ENCODE measurements at regions not wholly inside any gene's neighbourhood (a gene's known extent, or its start where the extent isn't known, plus 50 kb on each side); places are given as distances from the start of the nearest gene placed in this dataset.

GRCh38 chr16:9226924-9227323, 135.5 kb downstream of the HAPSTR1 start:
- TF ChIP-seq EZH2 (IDR thresholded peaks at IDR 0.05; ENCODE audit: borderline replicate concordance, low read depth, low read length, poor library complexity, severe bottlenecking) (no peak), CTCF (conservative IDR thresholded peaks at IDR 0.05; ENCODE audit: low read depth, low read length) (no peak)
- DNase-seq (ENCODE audit: low spot score) = no peak
- H3K4me3 ChIP-seq (ENCODE audit: low read depth, low read length, poor library complexity, severe bottlenecking) = no peak overlapping the region
- ChIA-PET CTCF (interaction anchor here (0.5 kb wide), 1 partner anchor 592 kb away, joined by 3 read pairs; no protein-coding TSS in a partner anchor), POLR2A (ENCODE audit: low non-redundant PET) (no interaction called here)
- intact Hi-C loops (cut with micrococcal nuclease; ENCODE audit: unreplicated experiment) = no loop called here
- no peaks in the 10 kb centered on the region for H3K4me1 ChIP-seq (ENCODE audit: insufficient read depth, low read length, poor library complexity, severe bottlenecking)
- no peaks in the 10 kb centered on the region for H3K36me3 ChIP-seq (ENCODE audit: insufficient read depth, low read length, poor library complexity, severe bottlenecking)
- no peaks in the 10 kb centered on the region for H3K27me3 ChIP-seq (replicated peaks; ENCODE audit: insufficient read depth, low read depth, low read length, poor library complexity)
- H3K27ac ChIP-seq (ENCODE audit: low read depth, low read length, poor library complexity, severe bottlenecking) = no peak overlapping the region
- H3K9me3 ChIP-seq (ENCODE audit: low read depth, low read length, poor library complexity, severe bottlenecking) = no peaks in the 10 kb centered on the region
- BruUV-seq (replicated peaks) = no TSS peak

GRCh38 chr16:9231039-9231438, 139.6 kb downstream of the HAPSTR1 start:
- no peaks in the 10 kb centered on the region for H3K9me3 ChIP-seq (ENCODE audit: low read depth, low read length, poor library complexity, severe bottlenecking)
- H3K4me3 ChIP-seq (ENCODE audit: low read depth, low read length, poor library complexity, severe bottlenecking) = no peak overlapping the region
- CTCF ChIA-PET = interaction anchor here (0.7 kb wide), 1 partner anchor 92 kb away, joined by 9 read pairs; no protein-coding TSS in a partner anchor
- no peaks in the 10 kb centered on the region for H3K27me3 ChIP-seq (replicated peaks; ENCODE audit: insufficient read depth, low read depth, low read length, poor library complexity)
- intact Hi-C loops (cut with micrococcal nuclease; ENCODE audit: unreplicated experiment) = no loop called here
- no peaks in the 10 kb centered on the region for H3K4me1 ChIP-seq (ENCODE audit: insufficient read depth, low read length, poor library complexity, severe bottlenecking)
- no peak for TF ChIP-seq EZH2 (IDR thresholded peaks at IDR 0.05; ENCODE audit: borderline replicate concordance, low read depth, low read length, poor library complexity, severe bottlenecking)
- TF ChIP-seq CTCF (conservative IDR thresholded peaks at IDR 0.05; ENCODE audit: low read depth, low read length) = no peak
- DNase-seq (ENCODE audit: low spot score) = no peak
- BruUV-seq (replicated peaks) = no TSS peak
- no peak overlapping the region for H3K27ac ChIP-seq (ENCODE audit: low read depth, low read length, poor library complexity, severe bottlenecking)
- POLR2A ChIA-PET (ENCODE audit: low non-redundant PET) = no interaction called here
- no peaks in the 10 kb centered on the region for H3K36me3 ChIP-seq (ENCODE audit: insufficient read depth, low read length, poor library complexity, severe bottlenecking)

- TF ChIP-seq CTCF (conservative IDR thresholded peaks at IDR 0.05; ENCODE audit: low read depth, low read length) (no peak), EZH2 (IDR thresholded peaks at IDR 0.05; ENCODE audit: borderline replicate concordance, low read depth, low read length, poor library complexity, severe bottlenecking) (no peak)
- intact Hi-C loops (cut with micrococcal nuclease; ENCODE audit: unreplicated experiment) = no loop called here
- BruUV-seq (replicated peaks) = no TSS peak
- Histone ChIP-seq H3K4me3 (ENCODE audit: low read depth, low read length, poor library complexity, severe bottlenecking) (no peak overlapping the region), H3K4me1 (ENCODE audit: insufficient read depth, low read length, poor library complexity, severe bottlenecking) (no peaks in the 10 kb centered on the region), H3K27ac (ENCODE audit: low read depth, low read length, poor library complexity, severe bottlenecking) (no peak overlapping the region), H3K9me3 (ENCODE audit: low read depth, low read length, poor library complexity, severe bottlenecking) (no peaks in the 10 kb centered on the region), H3K27me3 (replicated peaks; ENCODE audit: insufficient read depth, low read depth, low read length, poor library complexity) (no peaks in the 10 kb centered on the region), H3K36me3 (ENCODE audit: insufficient read depth, low read length, poor library complexity, severe bottlenecking) (no peaks in the 10 kb centered on the region)
- peak; percentile 31 for DNase-seq (ENCODE audit: low spot score)
- ChIA-PET POLR2A (ENCODE audit: low non-redundant PET) (no interaction called here), CTCF (no interaction called here)
Measured at GRCh38 chr16:9232102-9232770, 140.8 kb downstream of the HAPSTR1 start.
